Right lobe of liver (tissue), 4 donors: ENCODE measurements at regions not wholly inside any gene's neighbourhood (a gene's known extent, or its start where the extent isn't known, plus 50 kb on each side); places are given as distances from the start of the nearest gene placed in this dataset.
"Not testable (repeated sequence)": the region's sequence is repeated elsewhere in the genome, so short reads cannot be mapped to it uniquely, and the experiment has no call there.

Experiments
- POLR2A ChIP-seq: fragments of 450-650 bp; IDR thresholded peaks from one replicate; pipeline ENCODE4 v1.6.1; 2017; ENCODE audit warnings: antibody characterized with exemption, mild to moderate bottlenecking
- TF ChIP-seq, protein P1 (sequence below), 4 donors: fragments of 200-600 bp in 3 of 4; fragments of 450-650 bp in 1 of 4; IDR thresholded peaks; one replicate each; pipeline versions ENCODE4 v1.5.1 to v1.8.0; 2016 to 2022; ENCODE audit warnings: antibody characterized with exemption in 4 of 4, mild to moderate bottlenecking in 2 of 4
- donor health status: DM: no; HTN: no; CAD: no.
- donor health status: DM: no; HTN: no; CAD: no.
- donor health status: DM: no; HTN: yes; CAD: no.

DNA sequence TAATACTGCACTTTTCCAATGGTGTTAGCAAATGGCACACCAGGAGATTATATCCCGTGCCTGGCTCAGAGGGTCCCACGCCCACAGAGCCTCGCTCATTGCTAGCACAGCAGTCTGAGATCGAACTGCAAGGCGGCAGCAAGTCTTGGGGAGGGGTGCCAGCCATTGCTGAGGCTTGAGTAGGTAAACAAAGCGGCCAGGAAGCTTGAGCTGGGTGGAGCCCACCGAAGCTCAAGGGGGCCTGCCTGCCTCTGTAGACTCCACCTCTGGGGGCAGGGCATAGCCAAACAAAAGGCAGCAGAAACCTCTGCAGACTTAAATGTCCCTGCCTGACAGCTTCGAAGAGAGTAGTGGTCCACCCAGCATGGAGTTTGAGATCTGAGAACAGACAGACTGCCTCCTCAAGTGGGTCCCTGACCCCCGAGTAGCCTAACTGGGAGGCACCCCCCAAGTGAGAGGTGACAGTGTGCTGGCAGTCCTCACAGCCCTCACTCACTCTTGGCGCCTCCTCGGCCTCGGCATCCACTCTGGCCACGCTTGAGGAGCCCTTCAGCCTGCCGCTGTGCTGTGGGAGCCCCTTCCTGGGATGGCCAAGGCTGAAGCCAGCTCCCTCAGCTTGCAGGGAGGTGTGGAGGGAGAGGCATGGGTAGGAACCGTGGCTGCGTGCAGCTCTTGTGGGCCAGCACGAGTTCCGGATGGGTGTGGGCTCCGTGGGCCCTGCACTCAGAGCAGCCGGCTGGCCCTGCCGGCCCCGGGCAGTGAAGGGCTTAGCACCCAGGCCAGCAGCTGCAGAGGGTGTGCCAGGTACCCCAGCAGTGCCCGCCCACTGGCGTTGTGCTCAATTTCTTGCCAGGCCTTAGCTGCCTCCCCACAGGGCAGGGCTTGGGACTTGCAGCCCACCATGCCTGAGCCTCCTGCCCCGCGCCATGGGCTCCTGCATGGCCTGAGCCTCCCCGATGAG is 188.0 kb downstream of the MMUT start:
- not testable (repeated sequence) for TF ChIP-seq POLR2A
- TF ChIP-seq, protein P1, sequence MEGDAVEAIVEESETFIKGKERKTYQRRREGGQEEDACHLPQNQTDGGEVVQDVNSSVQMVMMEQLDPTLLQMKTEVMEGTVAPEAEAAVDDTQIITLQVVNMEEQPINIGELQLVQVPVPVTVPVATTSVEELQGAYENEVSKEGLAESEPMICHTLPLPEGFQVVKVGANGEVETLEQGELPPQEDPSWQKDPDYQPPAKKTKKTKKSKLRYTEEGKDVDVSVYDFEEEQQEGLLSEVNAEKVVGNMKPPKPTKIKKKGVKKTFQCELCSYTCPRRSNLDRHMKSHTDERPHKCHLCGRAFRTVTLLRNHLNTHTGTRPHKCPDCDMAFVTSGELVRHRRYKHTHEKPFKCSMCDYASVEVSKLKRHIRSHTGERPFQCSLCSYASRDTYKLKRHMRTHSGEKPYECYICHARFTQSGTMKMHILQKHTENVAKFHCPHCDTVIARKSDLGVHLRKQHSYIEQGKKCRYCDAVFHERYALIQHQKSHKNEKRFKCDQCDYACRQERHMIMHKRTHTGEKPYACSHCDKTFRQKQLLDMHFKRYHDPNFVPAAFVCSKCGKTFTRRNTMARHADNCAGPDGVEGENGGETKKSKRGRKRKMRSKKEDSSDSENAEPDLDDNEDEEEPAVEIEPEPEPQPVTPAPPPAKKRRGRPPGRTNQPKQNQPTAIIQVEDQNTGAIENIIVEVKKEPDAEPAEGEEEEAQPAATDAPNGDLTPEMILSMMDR (IDR thresholded peaks at IDR 0.05), result not testable (repeated sequence)
